SU-DHL-6 (cell line): ENCODE measurements at regions not wholly inside any gene's neighbourhood (a gene's known extent, or its start where the extent isn't known, plus 50 kb on each side); places are given as distances from the start of the nearest gene placed in this dataset.

Source experiments
- CTCF ChIP-seq: fragments of 200-600 bp; sonication (generic); IDR thresholded peaks from one replicate; pipeline ENCODE4 v1.5.1; 2017; ENCODE audit warnings: antibody characterized with exemption, mild to moderate bottlenecking, low read length, moderate library complexity; ENCODE audit not compliant: insufficient read depth, poor library complexity, severe bottlenecking
- EZH2phosphoT487 ChIP-seq: fragments of 200-600 bp; sonication (generic), shearing (Covaris generic); conservative IDR thresholded peaks from 2 replicates; pipeline ENCODE4 v1.6.1; 2018; ENCODE audit warnings: mild to moderate bottlenecking, antibody characterized with exemption, low read length, moderate library complexity, mixed read lengths

DNA sequence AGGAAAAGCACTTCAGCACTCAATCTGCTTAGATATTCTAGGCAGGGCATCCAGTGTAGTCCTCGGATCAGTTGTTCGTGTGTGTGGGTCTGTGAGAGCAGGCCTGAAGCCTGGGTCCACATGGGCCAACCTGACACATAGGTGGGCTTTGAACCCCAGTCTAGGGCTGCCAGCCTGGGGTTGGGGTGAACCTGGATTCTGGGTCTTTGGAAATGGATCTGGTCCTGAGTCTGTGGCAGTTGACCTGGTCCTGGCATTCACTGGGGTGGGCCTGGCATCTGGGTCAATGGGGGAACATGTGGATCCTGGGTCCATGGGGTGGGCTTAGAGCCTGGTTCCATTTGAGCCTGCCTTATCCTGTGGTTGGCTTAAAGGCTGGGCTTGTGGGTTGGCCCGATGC, 492.6 kb upstream of the MAN1A1 start:
- TF ChIP-seq CTCF = no peak
- TF ChIP-seq EZH2phosphoT487 = no peak
